SK-N-SH (cell line): ENCODE measurements at regions not wholly inside any gene's neighbourhood (a gene's known extent, or its start where the extent isn't known, plus 50 kb on each side); places are given as distances from the start of the nearest gene placed in this dataset.

Source experiments
- ELF1 ChIP-seq: IDR thresholded peaks from 2 replicates; pipeline ENCODE4 v1.4.0; 2012
- EP300 ChIP-seq, 2 experiments: IDR thresholded peaks; 2 replicates each; pipeline versions ENCODE4 v1.4.0 to v1.6.1; 2012; ENCODE audit warnings: borderline replicate concordance in 1 of 2, low read depth in 1 of 2, low read length in 1 of 2
- MXI1 ChIP-seq: IDR thresholded peaks from 2 replicates; pipeline ENCODE4 v1.6.1; 2012; ENCODE audit warnings: mild to moderate bottlenecking, low read depth, low read length, improper control_type of control experiment
- NRF1 ChIP-seq: IDR thresholded peaks from 2 replicates; pipeline ENCODE4 v1.6.1; 2012; ENCODE audit warnings: low read depth, mild to moderate bottlenecking, low read length
- POLR2AphosphoS5 ChIP-seq: IDR thresholded peaks from 2 replicates; pipeline ENCODE4 v1.6.1; 2012; ENCODE audit warnings: low read depth, low read length
- RAD21 ChIP-seq: IDR thresholded peaks from 2 replicates; pipeline ENCODE4 v1.6.1; 2012; ENCODE audit warnings: mild to moderate bottlenecking, low read length
- REST ChIP-seq: IDR thresholded peaks from 2 replicates; pipeline ENCODE4 v1.6.1; 2012; ENCODE audit warnings: mild to moderate bottlenecking, low read depth, low read length, moderate library complexity
- RFX5 ChIP-seq: IDR thresholded peaks from 2 replicates; pipeline ENCODE4 v1.6.1; 2012; ENCODE audit warnings: mild to moderate bottlenecking, improper control_type of control experiment, low read length
- RXRA ChIP-seq: IDR thresholded peaks from 2 replicates; pipeline ENCODE4 v1.4.0; 2012; ENCODE audit warnings: low read depth, mild to moderate bottlenecking, borderline replicate concordance
- SIN3A ChIP-seq: IDR thresholded peaks from 2 replicates; pipeline ENCODE4 v1.6.1; 2012; ENCODE audit warnings: low read depth, mild to moderate bottlenecking, low read length, moderate library complexity, borderline replicate concordance
- TAF1 ChIP-seq: IDR thresholded peaks from 2 replicates; pipeline ENCODE4 v1.6.1; 2012; ENCODE audit warnings: low read depth, mild to moderate bottlenecking, low read length, moderate library complexity, borderline replicate concordance
- TF ChIP-seq, protein P1 (sequence below): IDR thresholded peaks from 2 replicates; pipeline ENCODE4; 2012
- TF ChIP-seq, protein P2 (sequence below): fragments of 150-350 bp; IDR thresholded peaks from 2 replicates; pipeline ENCODE4 v1.6.1; 2017; ENCODE audit warnings: antibody characterized with exemption, low read length, low read depth, borderline replicate concordance
- TF ChIP-seq, protein P3 (sequence below): fragments of 200-600 bp; sonication (generic); IDR thresholded peaks from 2 replicates; pipeline ENCODE4 v1.6.1; 2017; ENCODE audit warnings: antibody characterized with exemption, mild to moderate bottlenecking, moderate library complexity

DNA sequence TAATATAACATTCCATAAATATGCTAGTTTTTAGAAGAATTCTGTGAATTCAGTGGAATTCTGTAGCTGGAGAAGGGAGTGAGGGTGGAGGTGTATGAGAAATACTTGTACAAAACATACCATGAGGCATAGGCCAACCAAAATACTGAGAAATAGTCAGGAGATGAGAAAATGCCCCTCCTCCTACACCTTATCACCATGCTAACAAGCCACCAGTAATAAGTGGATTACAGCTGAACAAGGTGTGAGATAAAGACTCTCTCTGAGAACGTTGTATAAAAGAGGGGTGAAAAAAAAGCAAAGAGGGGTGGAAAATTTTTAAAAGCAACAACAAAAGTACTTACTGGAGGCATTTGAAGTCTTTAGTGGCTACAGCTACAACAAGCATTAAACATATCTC, 90.4 kb upstream of the IGFBP3 start:
- TF ChIP-seq, protein P1, sequence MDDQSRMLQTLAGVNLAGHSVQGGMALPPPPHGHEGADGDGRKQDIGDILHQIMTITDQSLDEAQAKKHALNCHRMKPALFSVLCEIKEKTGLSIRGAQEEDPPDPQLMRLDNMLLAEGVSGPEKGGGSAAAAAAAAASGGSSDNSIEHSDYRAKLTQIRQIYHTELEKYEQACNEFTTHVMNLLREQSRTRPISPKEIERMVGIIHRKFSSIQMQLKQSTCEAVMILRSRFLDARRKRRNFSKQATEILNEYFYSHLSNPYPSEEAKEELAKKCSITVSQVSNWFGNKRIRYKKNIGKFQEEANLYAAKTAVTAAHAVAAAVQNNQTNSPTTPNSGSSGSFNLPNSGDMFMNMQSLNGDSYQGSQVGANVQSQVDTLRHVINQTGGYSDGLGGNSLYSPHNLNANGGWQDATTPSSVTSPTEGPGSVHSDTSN: no peak
- TF ChIP-seq TAF1 (no peak), SIN3A (no peak), POLR2AphosphoS5 (no peak), RXRA (no peak), ELF1 (no peak), MXI1 (no peak), REST (no peak), NRF1 (no peak), EP300 (IDR thresholded peaks at IDR 0.05; ENCODE audit: borderline replicate concordance in 1 of 2, low read depth in 1 of 2, low read length in 1 of 2) (no peak), RFX5 (no peak), RAD21 (no peak)
- TF ChIP-seq, protein P2, sequence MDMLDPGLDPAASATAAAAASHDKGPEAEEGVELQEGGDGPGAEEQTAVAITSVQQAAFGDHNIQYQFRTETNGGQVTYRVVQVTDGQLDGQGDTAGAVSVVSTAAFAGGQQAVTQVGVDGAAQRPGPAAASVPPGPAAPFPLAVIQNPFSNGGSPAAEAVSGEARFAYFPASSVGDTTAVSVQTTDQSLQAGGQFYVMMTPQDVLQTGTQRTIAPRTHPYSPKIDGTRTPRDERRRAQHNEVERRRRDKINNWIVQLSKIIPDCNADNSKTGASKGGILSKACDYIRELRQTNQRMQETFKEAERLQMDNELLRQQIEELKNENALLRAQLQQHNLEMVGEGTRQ: no peak
- TF ChIP-seq, protein P3, sequence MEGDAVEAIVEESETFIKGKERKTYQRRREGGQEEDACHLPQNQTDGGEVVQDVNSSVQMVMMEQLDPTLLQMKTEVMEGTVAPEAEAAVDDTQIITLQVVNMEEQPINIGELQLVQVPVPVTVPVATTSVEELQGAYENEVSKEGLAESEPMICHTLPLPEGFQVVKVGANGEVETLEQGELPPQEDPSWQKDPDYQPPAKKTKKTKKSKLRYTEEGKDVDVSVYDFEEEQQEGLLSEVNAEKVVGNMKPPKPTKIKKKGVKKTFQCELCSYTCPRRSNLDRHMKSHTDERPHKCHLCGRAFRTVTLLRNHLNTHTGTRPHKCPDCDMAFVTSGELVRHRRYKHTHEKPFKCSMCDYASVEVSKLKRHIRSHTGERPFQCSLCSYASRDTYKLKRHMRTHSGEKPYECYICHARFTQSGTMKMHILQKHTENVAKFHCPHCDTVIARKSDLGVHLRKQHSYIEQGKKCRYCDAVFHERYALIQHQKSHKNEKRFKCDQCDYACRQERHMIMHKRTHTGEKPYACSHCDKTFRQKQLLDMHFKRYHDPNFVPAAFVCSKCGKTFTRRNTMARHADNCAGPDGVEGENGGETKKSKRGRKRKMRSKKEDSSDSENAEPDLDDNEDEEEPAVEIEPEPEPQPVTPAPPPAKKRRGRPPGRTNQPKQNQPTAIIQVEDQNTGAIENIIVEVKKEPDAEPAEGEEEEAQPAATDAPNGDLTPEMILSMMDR: no peak
